Progenitor cell of endocrine pancreas (in vitro differentiated cells): ENCODE measurements at regions not wholly inside any gene's neighbourhood (a gene's known extent, or its start where the extent isn't known, plus 50 kb on each side); places are given as distances from the start of the nearest gene placed in this dataset.

Experiments used
- DNase-seq: peaks from one replicate; pipeline ENCODE4 v3.0.0; 2021; ENCODE audit warnings: low spot score; ENCODE audit not compliant: unreplicated experiment
- H3K27ac Mint-ChIP-seq: 2 replicates; pipeline ENCODE4 v1.8.0; 2021; ENCODE audit warnings: mild to moderate bottlenecking, moderate library complexity, mixed read lengths
- H3K27me3 Mint-ChIP-seq: 2 replicates; pipeline ENCODE4 v1.8.0; 2021; ENCODE audit warnings: mixed read lengths
- H3K36me3 Mint-ChIP-seq: 2 replicates; pipeline ENCODE4 v1.8.0; 2022; ENCODE audit warnings: mixed read lengths; ENCODE audit not compliant: insufficient read depth
- H3K4me1 Mint-ChIP-seq: 2 replicates; pipeline ENCODE4 v1.8.0; 2021; ENCODE audit warnings: low read depth, mixed read lengths
- H3K4me3 Mint-ChIP-seq: 2 replicates; pipeline ENCODE4 v1.8.0; 2021; ENCODE audit warnings: low read depth, mild to moderate bottlenecking, moderate library complexity, mixed read lengths
- H3K9me3 Mint-ChIP-seq: 2 replicates; pipeline ENCODE4 v1.8.0; 2021; ENCODE audit warnings: low read depth, mixed read lengths
- TF ChIP-seq, protein P1 (sequence below): fragments of 200-600 bp; sonication (generic); IDR thresholded peaks from one replicate; pipeline ENCODE4 v1.5.0; 2021; ENCODE audit warnings: antibody characterized with exemption, mild to moderate bottlenecking; ENCODE audit not compliant: unreplicated experiment

DNA sequence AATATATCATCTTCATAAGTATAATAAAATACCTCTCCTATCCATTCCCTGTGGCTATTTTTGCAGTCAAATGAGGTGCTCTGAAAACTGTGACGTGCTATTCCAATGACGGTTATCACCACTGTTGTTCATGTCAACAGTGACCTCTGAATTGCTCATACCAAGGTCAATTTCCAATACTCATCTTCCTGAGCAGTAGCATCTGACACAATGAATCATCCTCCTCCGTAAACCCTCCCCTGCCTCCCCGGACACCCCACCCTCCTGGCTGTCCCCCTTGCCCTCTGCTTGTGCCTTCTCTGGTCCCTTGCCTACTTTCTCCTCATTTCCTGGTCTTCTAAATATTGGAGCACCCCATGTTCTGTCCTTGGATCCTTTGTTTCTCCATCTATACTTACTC is 77.7 kb upstream of the SLC22A23 start:
- Mint-ChIP-seq H3K27ac (no peak overlapping the region), H3K9me3 (no peaks in the 10 kb centered on the region), H3K36me3 (no peaks in the 10 kb centered on the region), H3K4me3 (no peak overlapping the region), H3K27me3 (peaks cover 21% of the 10 kb centered on the region), H3K4me1 (peaks cover 2% of the 10 kb centered on the region)
- no peak for DNase-seq
- TF ChIP-seq, protein P1, sequence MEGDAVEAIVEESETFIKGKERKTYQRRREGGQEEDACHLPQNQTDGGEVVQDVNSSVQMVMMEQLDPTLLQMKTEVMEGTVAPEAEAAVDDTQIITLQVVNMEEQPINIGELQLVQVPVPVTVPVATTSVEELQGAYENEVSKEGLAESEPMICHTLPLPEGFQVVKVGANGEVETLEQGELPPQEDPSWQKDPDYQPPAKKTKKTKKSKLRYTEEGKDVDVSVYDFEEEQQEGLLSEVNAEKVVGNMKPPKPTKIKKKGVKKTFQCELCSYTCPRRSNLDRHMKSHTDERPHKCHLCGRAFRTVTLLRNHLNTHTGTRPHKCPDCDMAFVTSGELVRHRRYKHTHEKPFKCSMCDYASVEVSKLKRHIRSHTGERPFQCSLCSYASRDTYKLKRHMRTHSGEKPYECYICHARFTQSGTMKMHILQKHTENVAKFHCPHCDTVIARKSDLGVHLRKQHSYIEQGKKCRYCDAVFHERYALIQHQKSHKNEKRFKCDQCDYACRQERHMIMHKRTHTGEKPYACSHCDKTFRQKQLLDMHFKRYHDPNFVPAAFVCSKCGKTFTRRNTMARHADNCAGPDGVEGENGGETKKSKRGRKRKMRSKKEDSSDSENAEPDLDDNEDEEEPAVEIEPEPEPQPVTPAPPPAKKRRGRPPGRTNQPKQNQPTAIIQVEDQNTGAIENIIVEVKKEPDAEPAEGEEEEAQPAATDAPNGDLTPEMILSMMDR: no peak

DNA sequence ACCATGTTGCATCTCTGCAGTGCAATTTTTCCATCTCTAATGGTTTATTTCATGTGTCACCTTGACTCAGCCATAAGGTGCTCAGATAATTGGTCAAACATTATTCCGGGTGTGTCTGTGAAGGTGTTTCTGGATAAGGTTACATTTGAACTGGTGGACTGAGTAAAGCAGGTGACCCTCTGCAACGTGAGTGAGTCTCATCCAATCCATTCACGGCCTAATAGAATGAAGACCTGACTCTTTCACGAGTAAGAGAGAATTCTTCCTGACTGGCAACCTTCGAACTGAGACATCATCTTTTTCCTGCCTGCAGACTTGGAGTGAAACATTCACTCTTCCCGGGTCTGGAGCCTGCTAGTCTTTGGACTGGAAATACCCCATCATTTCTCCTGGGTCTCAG is 77.1 kb upstream of the SLC22A23 start:
- TF ChIP-seq, protein P1: no peak
- DNase-seq: no peak
- peaks cover 2% of the 10 kb centered on the region for H3K4me1 Mint-ChIP-seq
- no peaks in the 10 kb centered on the region for H3K9me3 Mint-ChIP-seq
- no peaks in the 10 kb centered on the region for H3K36me3 Mint-ChIP-seq
- no peak overlapping the region for H3K4me3 Mint-ChIP-seq
- no peak overlapping the region for H3K27ac Mint-ChIP-seq
- H3K27me3 Mint-ChIP-seq: peaks cover 27% of the 10 kb centered on the region

DNA sequence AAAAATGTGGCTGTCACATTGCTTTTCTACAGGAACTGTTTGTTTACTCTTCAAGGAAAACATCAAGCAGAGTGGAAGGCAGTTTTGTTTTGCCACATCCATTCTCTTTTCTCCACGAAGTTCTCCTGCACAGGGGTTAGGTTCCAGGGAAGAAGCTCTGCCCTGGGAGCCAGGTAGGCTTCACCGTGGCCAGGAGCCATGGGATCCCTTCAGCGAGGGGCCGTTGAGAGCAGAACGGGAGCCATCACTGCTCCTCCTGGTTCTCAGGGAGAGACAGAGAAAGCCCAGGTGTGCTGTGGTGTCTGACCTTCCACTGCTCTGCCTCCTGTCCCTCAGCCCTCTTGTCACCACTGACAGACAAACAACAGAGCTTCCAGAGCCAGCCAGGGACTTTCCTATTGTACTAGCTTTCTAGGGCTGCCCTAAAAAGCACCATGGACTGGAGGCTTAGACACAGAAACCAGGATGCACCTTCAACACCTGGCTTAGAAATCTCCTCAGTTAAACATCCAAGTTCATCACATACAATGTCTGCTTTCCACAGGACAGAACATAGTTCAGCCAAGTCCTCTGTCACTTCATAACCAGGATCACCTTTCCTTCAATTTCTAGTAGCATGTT is 75.6 kb upstream of the SLC22A23 start:
- H3K4me3 Mint-ChIP-seq: no peak overlapping the region
- H3K27me3 Mint-ChIP-seq: peaks cover 24% of the 10 kb centered on the region
- TF ChIP-seq, protein P1: no peak
- H3K36me3 Mint-ChIP-seq: no peaks in the 10 kb centered on the region
- no peak overlapping the region for H3K27ac Mint-ChIP-seq
- DNase-seq: no peak
- H3K4me1 Mint-ChIP-seq: no peaks in the 10 kb centered on the region
- no peaks in the 10 kb centered on the region for H3K9me3 Mint-ChIP-seq

DNA sequence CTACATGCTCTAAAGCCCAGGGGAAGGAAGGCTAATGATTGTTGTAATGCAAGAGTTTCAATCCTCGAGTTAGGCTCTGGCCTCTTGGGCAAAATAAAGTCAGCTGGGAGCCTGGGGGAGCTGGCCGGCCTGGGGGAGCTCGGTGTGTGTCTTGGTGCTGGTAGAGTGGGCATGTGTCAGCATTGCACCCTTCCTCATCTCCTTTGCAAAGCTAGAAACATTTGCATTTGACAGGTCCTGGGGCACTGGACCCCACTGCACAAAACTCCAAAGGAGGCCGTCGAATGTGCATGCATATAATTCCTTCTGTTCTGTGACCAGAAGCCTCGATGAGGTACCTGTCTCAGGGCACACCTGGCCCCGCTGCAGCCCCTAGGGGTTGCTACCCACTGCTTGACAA is 74.6 kb upstream of the SLC22A23 start:
- no peak overlapping the region for H3K4me3 Mint-ChIP-seq
- no peak overlapping the region for H3K27ac Mint-ChIP-seq
- H3K27me3 Mint-ChIP-seq: peaks cover 28% of the 10 kb centered on the region
- no peaks in the 10 kb centered on the region for H3K9me3 Mint-ChIP-seq
- no peaks in the 10 kb centered on the region for H3K36me3 Mint-ChIP-seq
- DNase-seq: no peak
- H3K4me1 Mint-ChIP-seq: peaks cover 4% of the 10 kb centered on the region
- TF ChIP-seq, protein P1: no peak

DNA sequence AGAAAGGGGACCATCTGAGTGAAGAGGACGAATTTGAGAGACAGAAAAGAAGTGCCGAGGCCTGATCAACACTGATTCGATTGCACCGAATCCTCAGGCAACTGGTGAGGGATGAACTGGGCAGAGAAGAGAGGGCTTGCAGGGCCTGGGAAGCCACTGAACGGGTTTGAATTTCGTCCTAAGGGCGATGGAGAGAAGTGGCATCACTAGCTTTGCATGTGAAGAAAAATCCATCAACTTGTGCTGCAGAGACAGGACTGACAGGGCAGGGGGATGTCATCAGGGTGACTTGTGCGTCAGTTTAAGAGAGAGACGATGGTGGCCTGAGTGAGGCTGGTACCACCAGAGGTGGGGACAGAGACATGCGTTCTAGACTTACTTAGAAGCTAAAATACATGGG is 73.7 kb upstream of the SLC22A23 start:
- Mint-ChIP-seq H3K4me3 (no peak overlapping the region), H3K36me3 (no peaks in the 10 kb centered on the region), H3K4me1 (peaks cover 6% of the 10 kb centered on the region), H3K9me3 (no peaks in the 10 kb centered on the region), H3K27ac (no peak overlapping the region), H3K27me3 (peaks cover 30% of the 10 kb centered on the region)
- no peak for DNase-seq
- TF ChIP-seq, protein P1: no peak
